Activated CD8-positive, alpha-beta T cell treated with anti-CD3 and anti-CD28 coated beads, Interleukin-2, amount 10 ng/mL, durations not matched to agents 7 days and 5 days (primary cell): ENCODE measurements at regions not wholly inside any gene's neighbourhood (a gene's known extent, or its start where the extent isn't known, plus 50 kb on each side); places are given as distances from the start of the nearest gene placed in this dataset.

ENCODE experiments used
- ATAC-seq: fragments of 150-1000 bp; cut with Tn5 transposase; one replicate; pipeline ENCODE4 v1.10.0; 2021; ENCODE audit warnings: moderate library complexity
- CTCF ChIA-PET: fragments of 350-600 bp; sonication (Branson Sonifier 250); formaldehyde crosslinking; loops from one replicate; lab custom pipeline; 2021; ENCODE audit warnings: antibody characterized with exemption; lab: Charles Lee
- POLR2A ChIA-PET: fragments of 350-600 bp; sonication (Branson Sonifier 250); formaldehyde crosslinking; loops from one replicate; lab custom pipeline; 2021; ENCODE audit warnings: antibody characterized with exemption; lab: Charles Lee
- DNase-seq: peaks from one replicate; pipeline ENCODE4 v3.0.0-alpha.2; 2020
- H3K27ac Mint-ChIP-seq: one replicate; pipeline ENCODE4 v1.8.0; 2021; ENCODE audit warnings: mild to moderate bottlenecking, mixed read lengths
- H3K27me3 Mint-ChIP-seq: one replicate; pipeline ENCODE4 v1.8.0; 2021; ENCODE audit warnings: low read depth, mixed read lengths
- H3K36me3 Mint-ChIP-seq: one replicate; pipeline ENCODE4 v1.8.0; 2021; ENCODE audit warnings: low read depth, mixed read lengths
- H3K4me1 Mint-ChIP-seq: one replicate; pipeline ENCODE4 v1.8.0; 2021; ENCODE audit warnings: low read depth, mixed read lengths
- H3K4me3 Mint-ChIP-seq: one replicate; pipeline ENCODE4 v1.8.0; 2021; ENCODE audit warnings: mild to moderate bottlenecking, mixed read lengths
- H3K9me3 Mint-ChIP-seq: one replicate; pipeline ENCODE4 v1.8.0; 2022; ENCODE audit warnings: mixed read lengths; ENCODE audit not compliant: insufficient read depth

GRCh38 chr4:10333942-10334341 lies 123.3 kb downstream of the ZNF518B start:
- no peak for DNase-seq
- POLR2A ChIA-PET: no interaction called here
- Mint-ChIP-seq H3K4me1 (no peaks in the 10 kb centered on the region), H3K36me3 (no peaks in the 10 kb centered on the region), H3K9me3 (no peaks in the 10 kb centered on the region), H3K4me3 (no peak overlapping the region), H3K27ac (no peak overlapping the region), H3K27me3 (peaks cover 14% of the 10 kb centered on the region)
- CTCF ChIA-PET: no interaction called here
- no peak for ATAC-seq

DNA sequence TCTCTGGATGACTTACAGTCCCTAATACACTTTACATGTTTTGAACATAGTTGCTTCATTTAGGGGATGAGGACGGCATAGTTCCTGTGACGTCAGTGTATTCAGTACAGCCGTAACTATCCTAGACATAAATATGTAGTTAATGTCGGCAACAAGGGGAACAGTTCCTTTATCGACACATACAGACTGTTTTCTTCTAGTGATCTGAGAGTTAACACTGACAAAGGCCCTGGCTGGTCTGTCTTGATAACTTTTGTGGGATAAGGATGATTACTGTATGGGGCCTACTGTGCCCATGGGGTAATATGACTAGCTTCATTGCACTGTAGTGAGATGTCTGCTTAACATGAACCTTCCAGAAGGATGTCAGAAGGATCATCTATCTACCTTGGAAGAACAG lies 131.2 kb downstream of the ZNF518B start:
- no peaks in the 10 kb centered on the region for H3K4me1 Mint-ChIP-seq
- no peak overlapping the region for H3K4me3 Mint-ChIP-seq
- no peak for ATAC-seq
- H3K36me3 Mint-ChIP-seq: no peaks in the 10 kb centered on the region
- ChIA-PET CTCF (no interaction called here), POLR2A (no interaction called here)
- DNase-seq: no peak
- H3K27ac Mint-ChIP-seq: no peak overlapping the region
- no peaks in the 10 kb centered on the region for H3K9me3 Mint-ChIP-seq
- no peaks in the 10 kb centered on the region for H3K27me3 Mint-ChIP-seq

DNA sequence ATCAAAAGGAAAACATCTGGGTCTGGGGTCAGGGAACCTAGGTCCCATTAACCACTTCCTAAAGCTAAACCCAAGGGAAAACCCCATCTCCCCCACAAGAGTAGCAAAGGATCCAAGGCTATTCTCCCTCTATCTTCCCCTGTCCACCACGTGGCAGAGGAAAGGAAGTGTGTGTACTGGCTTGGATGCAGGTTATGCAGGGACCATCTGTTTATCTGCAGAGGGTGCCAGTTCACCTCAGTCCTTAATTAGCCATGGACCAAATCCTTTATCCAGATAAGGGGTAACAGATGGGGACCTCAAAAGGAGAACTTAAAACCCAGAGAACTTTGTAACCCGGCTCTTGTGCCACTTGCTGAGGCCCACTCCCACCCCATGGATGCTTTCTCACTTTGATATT lies 135.3 kb downstream of the ZNF518B start:
- Mint-ChIP-seq H3K36me3 (no peaks in the 10 kb centered on the region), H3K4me3 (no peak overlapping the region), H3K9me3 (no peaks in the 10 kb centered on the region), H3K4me1 (no peaks in the 10 kb centered on the region), H3K27me3 (no peaks in the 10 kb centered on the region), H3K27ac (no peak overlapping the region)
- ATAC-seq (no peak), DNase-seq (no peak)
- ChIA-PET POLR2A (no interaction called here), CTCF (no interaction called here)

DNA sequence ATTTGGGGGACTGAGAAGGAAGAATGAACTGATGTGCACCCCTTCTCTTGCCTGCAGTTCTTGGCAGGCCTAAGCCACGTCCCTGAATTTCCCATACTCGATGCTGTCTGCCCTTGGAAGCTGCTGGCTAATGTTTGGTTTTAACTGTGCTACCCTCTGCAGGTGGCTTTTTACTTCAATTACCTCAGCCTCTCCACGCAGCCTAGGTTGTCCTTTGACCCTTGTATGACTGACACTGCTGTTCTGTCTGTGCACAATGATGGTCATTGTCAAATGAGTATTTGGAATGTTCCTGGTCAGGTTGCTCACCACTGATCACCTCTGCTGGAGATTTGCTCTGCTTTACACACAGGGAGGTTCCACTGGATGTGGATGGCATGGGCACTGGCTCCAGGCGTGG lies 137.1 kb downstream of the ZNF518B start:
- no peaks in the 10 kb centered on the region for H3K36me3 Mint-ChIP-seq
- no peaks in the 10 kb centered on the region for H3K9me3 Mint-ChIP-seq
- H3K4me3 Mint-ChIP-seq: no peak overlapping the region
- ChIA-PET POLR2A (no interaction called here), CTCF (no interaction called here)
- ATAC-seq (no peak), DNase-seq (no peak)
- no peak overlapping the region for H3K27ac Mint-ChIP-seq
- H3K4me1 Mint-ChIP-seq: no peaks in the 10 kb centered on the region
- H3K27me3 Mint-ChIP-seq: no peaks in the 10 kb centered on the region

- DNase-seq (no peak), ATAC-seq (no peak)
- Mint-ChIP-seq H3K4me3 (no peak overlapping the region), H3K36me3 (no peaks in the 10 kb centered on the region), H3K9me3 (no peaks in the 10 kb centered on the region), H3K4me1 (no peaks in the 10 kb centered on the region), H3K27ac (no peak overlapping the region), H3K27me3 (no peaks in the 10 kb centered on the region)
- POLR2A ChIA-PET: no interaction called here
- CTCF ChIA-PET: no interaction called here
These were observed 139.9 kb downstream of the ZNF518B start for GRCh38 chr4:10317345-10317744.

DNA sequence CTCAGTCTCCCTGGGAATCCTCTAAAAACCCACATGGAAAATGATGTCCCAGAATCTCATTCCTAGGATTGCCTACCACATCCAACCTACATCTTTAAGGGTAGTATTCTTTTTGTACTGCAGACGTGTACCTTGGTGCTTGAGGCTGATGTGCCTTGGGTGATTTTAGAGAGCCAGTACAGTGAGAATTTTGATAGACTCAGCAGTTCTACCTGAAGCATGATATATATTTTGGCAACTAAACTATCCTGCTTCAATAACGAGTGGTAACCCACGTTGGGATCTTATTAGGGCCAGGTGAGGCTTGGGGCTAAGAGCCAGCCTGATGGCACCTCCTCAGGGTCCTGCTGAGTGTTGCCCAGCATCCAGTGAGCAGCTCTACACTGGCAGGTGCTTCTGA lies 140.4 kb downstream of the ZNF518B start:
- Mint-ChIP-seq H3K27ac (no peak overlapping the region), H3K4me3 (no peak overlapping the region), H3K4me1 (no peaks in the 10 kb centered on the region), H3K27me3 (no peaks in the 10 kb centered on the region), H3K36me3 (no peaks in the 10 kb centered on the region), H3K9me3 (no peaks in the 10 kb centered on the region)
- ChIA-PET CTCF (no interaction called here), POLR2A (no interaction called here)
- ATAC-seq (no peak), DNase-seq (no peak)

DNA sequence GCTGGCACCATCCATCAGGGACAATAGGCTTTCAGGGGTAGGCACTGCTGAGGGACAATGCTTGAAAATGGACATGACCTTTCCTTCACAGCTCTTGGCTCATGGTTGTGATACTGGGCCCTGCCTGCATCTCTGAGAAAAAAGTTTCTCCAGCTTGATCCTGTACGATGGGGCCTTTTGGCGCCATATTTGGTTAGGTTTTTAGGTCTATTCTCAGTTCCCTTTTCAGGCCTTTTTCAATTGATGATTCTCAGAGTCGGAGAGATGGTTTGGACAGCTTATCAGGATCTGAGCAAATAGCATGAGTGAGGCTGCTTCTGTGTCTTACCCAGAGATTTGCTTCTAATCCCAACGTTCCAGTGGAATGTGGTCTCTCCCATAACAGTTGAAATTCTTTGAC lies 141.6 kb downstream of the ZNF518B start:
- ATAC-seq (no peak), DNase-seq (no peak)
- H3K27ac Mint-ChIP-seq: no peak overlapping the region
- no peaks in the 10 kb centered on the region for H3K9me3 Mint-ChIP-seq
- ChIA-PET POLR2A (no interaction called here), CTCF (no interaction called here)
- no peak overlapping the region for H3K4me3 Mint-ChIP-seq
- peaks cover 2% of the 10 kb centered on the region for H3K27me3 Mint-ChIP-seq
- H3K36me3 Mint-ChIP-seq: no peaks in the 10 kb centered on the region
- no peaks in the 10 kb centered on the region for H3K4me1 Mint-ChIP-seq

DNA sequence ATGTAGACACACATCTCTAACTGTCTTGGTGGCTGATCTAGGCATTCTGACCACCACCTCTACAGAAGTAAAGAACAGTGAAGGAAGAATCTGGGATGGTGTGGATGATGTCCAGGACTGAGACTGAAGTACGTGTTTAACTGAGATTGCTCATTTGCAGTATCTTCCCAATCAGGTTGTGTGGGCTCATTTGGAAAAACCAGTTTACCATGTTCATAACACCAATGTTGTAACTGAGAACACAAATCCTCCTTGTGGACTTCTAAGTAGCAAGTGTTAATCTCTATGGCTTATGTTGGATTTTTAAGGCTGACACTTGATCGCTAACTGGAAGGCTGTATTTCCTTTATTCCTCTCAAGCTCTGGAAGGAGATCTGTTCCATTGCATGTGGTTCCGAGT lies 144.7 kb downstream of the ZNF518B start:
- no peaks in the 10 kb centered on the region for H3K36me3 Mint-ChIP-seq
- CTCF ChIA-PET: no interaction called here
- DNase-seq: no peak
- no peak overlapping the region for H3K27ac Mint-ChIP-seq
- H3K4me3 Mint-ChIP-seq: no peak overlapping the region
- POLR2A ChIA-PET: no interaction called here
- H3K9me3 Mint-ChIP-seq: no peaks in the 10 kb centered on the region
- H3K4me1 Mint-ChIP-seq: no peaks in the 10 kb centered on the region
- peaks cover 2% of the 10 kb centered on the region for H3K27me3 Mint-ChIP-seq
- no peak for ATAC-seq

DNA sequence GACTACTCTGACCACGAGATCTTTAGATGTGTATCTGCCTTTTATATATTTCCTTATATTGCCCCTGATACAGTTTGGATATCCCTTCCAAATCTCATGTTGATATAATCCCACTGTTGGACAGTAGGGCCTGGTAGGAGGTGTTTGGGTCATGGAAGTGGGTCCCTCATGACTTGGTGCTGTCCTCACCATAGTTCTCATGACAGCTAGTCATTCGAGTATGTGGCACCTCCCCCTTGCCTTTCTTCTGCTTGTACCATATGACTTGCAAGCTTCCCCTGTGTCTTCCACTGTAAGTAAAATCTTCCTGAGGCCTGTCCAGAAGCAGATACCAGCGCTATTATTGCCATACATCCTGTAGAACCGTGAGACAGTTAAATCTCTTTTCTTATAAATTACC lies 145.3 kb downstream of the ZNF518B start:
- CTCF ChIA-PET: no interaction called here
- DNase-seq (no peak), ATAC-seq (no peak)
- Mint-ChIP-seq H3K9me3 (no peaks in the 10 kb centered on the region), H3K36me3 (no peaks in the 10 kb centered on the region), H3K27me3 (peaks cover 2% of the 10 kb centered on the region), H3K4me3 (no peak overlapping the region), H3K27ac (no peak overlapping the region), H3K4me1 (no peaks in the 10 kb centered on the region)
- POLR2A ChIA-PET: no interaction called here

- H3K4me3 Mint-ChIP-seq: no peak overlapping the region
- DNase-seq (no peak), ATAC-seq (no peak)
- no peaks in the 10 kb centered on the region for H3K9me3 Mint-ChIP-seq
- no peak overlapping the region for H3K27ac Mint-ChIP-seq
- no peaks in the 10 kb centered on the region for H3K4me1 Mint-ChIP-seq
- peaks cover 11% of the 10 kb centered on the region for H3K27me3 Mint-ChIP-seq
- ChIA-PET POLR2A (no interaction called here), CTCF (no interaction called here)
- no peaks in the 10 kb centered on the region for H3K36me3 Mint-ChIP-seq
These were observed 151.4 kb downstream of the ZNF518B start for GRCh38 chr4:10305816-10306215.

DNA sequence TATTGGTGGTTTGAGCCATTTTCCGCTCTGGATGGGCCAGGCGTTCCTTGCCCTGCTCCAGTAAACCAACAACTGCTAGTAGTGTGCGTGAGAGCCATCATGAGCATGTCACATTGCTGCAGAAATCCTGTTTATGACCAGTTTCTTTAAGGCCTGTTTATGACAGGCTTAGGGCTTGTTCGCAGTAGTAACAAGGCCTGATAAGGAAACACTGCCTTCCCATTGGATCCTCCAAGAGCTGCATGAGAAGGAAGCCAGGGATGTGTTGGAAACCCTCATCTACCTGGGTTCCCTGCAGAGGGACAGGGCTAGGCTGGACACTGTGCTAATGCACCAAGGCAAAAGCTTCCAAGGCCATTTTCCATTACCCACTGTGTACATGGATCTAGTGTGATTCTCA lies 153.9 kb downstream of the ZNF518B start:
- H3K36me3 Mint-ChIP-seq: no peaks in the 10 kb centered on the region
- DNase-seq (no peak), ATAC-seq (no peak)
- H3K27ac Mint-ChIP-seq: no peak overlapping the region
- H3K4me3 Mint-ChIP-seq: no peak overlapping the region
- POLR2A ChIA-PET: no interaction called here
- H3K9me3 Mint-ChIP-seq: no peaks in the 10 kb centered on the region
- CTCF ChIA-PET: no interaction called here
- H3K4me1 Mint-ChIP-seq: no peaks in the 10 kb centered on the region
- peaks cover 13% of the 10 kb centered on the region for H3K27me3 Mint-ChIP-seq

- Mint-ChIP-seq H3K9me3 (no peaks in the 10 kb centered on the region), H3K27ac (no peak overlapping the region), H3K4me1 (no peaks in the 10 kb centered on the region), H3K4me3 (no peak overlapping the region), H3K36me3 (no peaks in the 10 kb centered on the region), H3K27me3 (peaks cover 15% of the 10 kb centered on the region)
- CTCF ChIA-PET: no interaction called here
- ATAC-seq (no peak), DNase-seq (no peak)
- POLR2A ChIA-PET: no interaction called here
These were observed 155.1 kb downstream of the ZNF518B start for GRCh38 chr4:10302096-10302495.

- ChIA-PET POLR2A (no interaction called here), CTCF (no interaction called here)
- ATAC-seq (no peak), DNase-seq (no peak)
- Mint-ChIP-seq H3K27me3 (peaks cover 9% of the 10 kb centered on the region), H3K9me3 (no peaks in the 10 kb centered on the region), H3K27ac (no peak overlapping the region), H3K36me3 (no peaks in the 10 kb centered on the region), H3K4me1 (no peaks in the 10 kb centered on the region), H3K4me3 (no peak overlapping the region)
These were observed 157.6 kb downstream of the ZNF518B start for GRCh38 chr4:10299601-10300000.
